ENCODE measurements at regions not wholly inside any gene's neighbourhood (a gene's known extent, or its start where the extent isn't known, plus 50 kb on each side); places are given as distances from the start of the nearest gene placed in this dataset.

- ChIA-PET POLR2A (interaction anchor here (0.5 to 1.4 kb wide), 5 partner anchors 18 to 872 kb away, joined by 3 to 11 read pairs (median 4); partner anchors contain the start of genes SLC35D3 and TNFAIP3), CTCF (interaction anchor here (0.9 to 1.6 kb wide), 3 partner anchors 73 to 86 kb away, joined by 3 to 7 read pairs (median 3); no protein-coding TSS in a partner anchor)
- peaks cover 62% of the 10 kb centered on the region for H3K4me1 ChIP-seq
- no peak overlapping the region for H3K4me3 ChIP-seq (ENCODE audit: low read depth, low read length)
- Mint-ChIP-seq H3K36me3 (ENCODE audit: insufficient read depth, unreplicated experiment) (peaks cover 5% of the 10 kb centered on the region), H3K9me3 (ENCODE audit: unreplicated experiment) (no peaks in the 10 kb centered on the region), H3K4me3 (ENCODE audit: unreplicated experiment) (peak overlapping the region; percentile 53), H3K27me3 (ENCODE audit: insufficient read depth, unreplicated experiment) (no peaks in the 10 kb centered on the region), H3K27ac (ENCODE audit: unreplicated experiment) (peak overlapping the region; percentile 87), H3K4me1 (ENCODE audit: low read depth, unreplicated experiment) (peaks cover 39% of the 10 kb centered on the region)
- H3K9me3 ChIP-seq: no peaks in the 10 kb centered on the region
- no peaks in the 10 kb centered on the region for H3K36me3 ChIP-seq (ENCODE audit: control insufficient read depth, insufficient read depth, low read length)
- no peaks in the 10 kb centered on the region for H3K27me3 ChIP-seq (replicated peaks; ENCODE audit: control insufficient read depth, insufficient read depth, low read length)
- TF ChIP-seq CTCF (IDR thresholded peaks at IDR 0.05; ENCODE audit: insufficient read depth in 1 of 2, low read depth in 1 of 2, low read length in 1 of 2, severe bottlenecking in 1 of 2, unreplicated experiment in 1 of 2): no peak
- TSS peak; percentile 60 for BruUV-seq (replicated peaks)
- DNase-seq: peak in 1 of 2 experiments; percentile 69
- intact Hi-C loops (cut with micrococcal nuclease; ENCODE audit: unreplicated experiment): loop anchor here (1.0 to 2.0 kb wide), 6 partner anchors 8 to 87 kb away; partner anchors contain the start of gene TNFAIP3
Measured at GRCh38 chr6:137793805-137794515, 73.1 kb upstream of the TNFAIP3 start.

DNA sequence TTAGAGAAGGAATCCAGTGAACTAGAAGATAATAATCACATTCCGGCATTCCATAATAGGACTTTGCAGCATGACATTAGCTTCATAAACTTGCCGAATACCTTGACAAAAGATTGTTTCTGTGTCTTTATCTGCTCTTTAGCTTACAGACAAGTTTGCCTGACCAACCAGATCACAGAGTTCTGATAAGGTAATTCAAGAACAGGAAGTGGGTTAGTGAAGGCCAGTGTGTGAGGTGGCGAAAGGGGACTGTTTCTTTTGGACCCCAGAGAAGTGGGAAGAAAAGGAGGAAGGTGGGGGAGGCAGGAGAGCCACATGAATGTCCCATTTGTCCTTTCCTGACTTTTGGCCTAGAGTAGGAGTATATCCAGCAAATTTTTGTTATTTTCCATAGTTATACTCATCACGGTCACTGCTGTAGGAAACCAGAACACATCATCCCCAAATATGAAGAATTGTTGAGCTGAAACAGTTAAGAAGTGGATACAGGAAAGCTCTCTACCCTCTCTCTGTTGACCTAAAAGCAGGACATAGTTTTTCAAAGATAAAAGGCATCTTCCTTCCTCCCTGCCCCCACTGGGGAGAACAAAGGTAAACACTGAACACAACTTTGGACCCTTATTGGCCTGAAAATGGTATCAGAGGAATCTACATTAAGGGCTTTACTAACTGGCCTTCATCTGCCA lies 72.4 kb upstream of the TNFAIP3 start:
- H3K27ac Mint-ChIP-seq (ENCODE audit: unreplicated experiment): peak overlapping the region; percentile 87
- no peaks in the 10 kb centered on the region for H3K9me3 Mint-ChIP-seq (ENCODE audit: unreplicated experiment)
- peaks cover 45% of the 10 kb centered on the region for H3K4me1 Mint-ChIP-seq (ENCODE audit: low read depth, unreplicated experiment)
- DNase-seq: peak; percentile 63 to 70
- no peaks in the 10 kb centered on the region for H3K27me3 Mint-ChIP-seq (ENCODE audit: insufficient read depth, unreplicated experiment)
- Histone ChIP-seq H3K9me3 (no peaks in the 10 kb centered on the region), H3K27me3 (replicated peaks; ENCODE audit: control insufficient read depth, insufficient read depth, low read length) (no peaks in the 10 kb centered on the region), H3K4me1 (peaks cover 69% of the 10 kb centered on the region), H3K36me3 (ENCODE audit: control insufficient read depth, insufficient read depth, low read length) (no peaks in the 10 kb centered on the region), H3K4me3 (ENCODE audit: low read depth, low read length) (no peak overlapping the region)
- H3K36me3 Mint-ChIP-seq (ENCODE audit: insufficient read depth, unreplicated experiment): peaks cover 5% of the 10 kb centered on the region
- ChIA-PET CTCF (interaction anchor here (0.9 to 1.6 kb wide), 3 partner anchors 72 to 87 kb away, joined by 3 to 7 read pairs (median 3); no protein-coding TSS in a partner anchor), POLR2A (interaction anchor here (0.5 to 1.4 kb wide), 5 partner anchors 17 to 146 kb away, joined by 3 to 11 read pairs (median 3); partner anchors contain the start of gene TNFAIP3)
- H3K4me3 Mint-ChIP-seq (ENCODE audit: unreplicated experiment): peak overlapping the region; percentile 53
- TSS peak; percentile 87 for BruUV-seq (replicated peaks)
- intact Hi-C loops (cut with micrococcal nuclease; ENCODE audit: unreplicated experiment): loop anchor here (1.0 to 2.0 kb wide), 6 partner anchors 8 to 88 kb away; partner anchors contain the start of gene TNFAIP3
- no peak for TF ChIP-seq CTCF (IDR thresholded peaks at IDR 0.05; ENCODE audit: insufficient read depth in 1 of 2, low read depth in 1 of 2, low read length in 1 of 2, severe bottlenecking in 1 of 2, unreplicated experiment in 1 of 2)

GRCh38 chr6:137795501-137795900 lies 71.6 kb upstream of the TNFAIP3 start:
- Histone ChIP-seq H3K4me3 (ENCODE audit: low read depth, low read length) (no peak overlapping the region), H3K27me3 (replicated peaks; ENCODE audit: control insufficient read depth, insufficient read depth, low read length) (no peaks in the 10 kb centered on the region), H3K36me3 (ENCODE audit: control insufficient read depth, insufficient read depth, low read length) (no peaks in the 10 kb centered on the region), H3K4me1 (peaks cover 77% of the 10 kb centered on the region), H3K9me3 (no peaks in the 10 kb centered on the region)
- TF ChIP-seq CTCF (IDR thresholded peaks at IDR 0.05; ENCODE audit: insufficient read depth in 1 of 2, low read depth in 1 of 2, low read length in 1 of 2, severe bottlenecking in 1 of 2, unreplicated experiment in 1 of 2): no peak
- Mint-ChIP-seq H3K4me1 (ENCODE audit: low read depth, unreplicated experiment) (peaks cover 52% of the 10 kb centered on the region), H3K27me3 (ENCODE audit: insufficient read depth, unreplicated experiment) (no peaks in the 10 kb centered on the region), H3K27ac (ENCODE audit: unreplicated experiment) (peak overlapping the region; percentile 87), H3K9me3 (ENCODE audit: unreplicated experiment) (no peaks in the 10 kb centered on the region), H3K36me3 (ENCODE audit: insufficient read depth, unreplicated experiment) (peaks cover 5% of the 10 kb centered on the region), H3K4me3 (ENCODE audit: unreplicated experiment) (peak overlapping the region; percentile 53)
- intact Hi-C loops (cut with micrococcal nuclease; ENCODE audit: unreplicated experiment): loop anchor here (2.0 kb wide), 5 partner anchors 29 to 89 kb away; partner anchors contain the start of gene TNFAIP3
- CTCF ChIA-PET: no interaction called here
- BruUV-seq (replicated peaks): no TSS peak
- POLR2A ChIA-PET: no interaction called here
- no peak for DNase-seq

Data from Caco-2 (cell line).